HG03460 (cell line): ENCODE measurements at regions not wholly inside any gene's neighbourhood (a gene's known extent, or its start where the extent isn't known, plus 50 kb on each side); places are given as distances from the start of the nearest gene placed in this dataset.

Experiments used
- ATAC-seq: cut with Tn5 transposase; IDR thresholded peaks from one replicate; pipeline ENCODE4 v1.9.1; 2021; ENCODE audit not compliant: unreplicated experiment

DNA sequence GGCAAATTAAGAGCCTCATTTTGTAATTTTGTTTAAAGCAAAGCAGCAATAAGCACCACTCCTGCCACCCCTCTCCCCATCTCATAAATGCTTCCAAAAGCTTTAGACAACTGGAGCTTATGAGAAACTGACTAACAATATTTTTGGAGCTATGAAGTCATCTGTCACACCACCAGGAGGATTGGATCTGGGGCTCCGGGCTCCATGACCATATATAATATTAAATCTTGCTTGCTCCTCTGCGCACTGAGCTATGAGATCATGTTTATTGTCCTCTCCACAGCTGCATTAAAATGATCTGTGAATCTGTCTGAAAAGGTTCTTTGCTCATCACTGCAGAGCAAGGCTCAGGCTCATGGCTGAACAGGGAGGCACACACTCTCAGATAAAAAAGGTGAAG, 323.7 kb downstream of the ZNF621 start:
- ATAC-seq = no peak

DNA sequence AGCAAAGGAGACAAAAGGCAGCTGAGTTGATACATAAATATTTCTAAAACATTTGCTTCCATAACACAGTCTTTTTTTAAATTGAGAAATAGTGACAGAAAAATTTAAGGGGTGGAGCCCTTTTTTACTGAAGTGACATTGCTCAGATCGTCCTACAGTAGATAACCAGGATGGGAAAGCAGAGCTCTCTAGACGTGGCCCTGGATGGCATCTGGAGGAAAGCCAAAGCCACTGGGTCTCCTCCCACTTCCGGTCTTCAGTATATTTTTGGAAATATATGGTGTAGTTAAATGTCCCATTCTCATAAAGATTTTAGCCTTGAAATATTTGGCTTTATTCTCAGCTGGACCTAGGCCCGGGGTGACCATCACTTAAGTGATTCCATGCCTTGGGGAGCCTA, 326.1 kb downstream of the ZNF621 start:
- no peak for ATAC-seq

DNA sequence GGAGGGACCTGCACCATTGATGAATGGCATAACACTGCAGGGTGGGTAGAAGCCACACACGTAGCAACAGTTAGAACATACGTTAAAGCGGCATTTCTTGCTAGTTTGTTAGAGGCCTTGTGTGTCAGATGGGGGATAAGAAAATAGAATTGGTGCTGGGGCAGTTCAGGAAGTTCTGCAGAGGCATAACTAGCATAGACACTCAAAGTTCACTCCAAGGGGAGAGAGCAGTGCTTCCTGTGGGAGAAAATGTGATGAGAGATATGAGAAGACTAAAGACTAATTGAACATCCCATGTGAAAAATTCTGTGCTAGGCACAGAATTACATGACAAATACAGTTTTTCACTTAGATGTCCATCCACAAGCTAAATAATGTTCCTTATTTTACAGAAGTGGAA, 327.1 kb downstream of the ZNF621 start:
- ATAC-seq = no peak

DNA sequence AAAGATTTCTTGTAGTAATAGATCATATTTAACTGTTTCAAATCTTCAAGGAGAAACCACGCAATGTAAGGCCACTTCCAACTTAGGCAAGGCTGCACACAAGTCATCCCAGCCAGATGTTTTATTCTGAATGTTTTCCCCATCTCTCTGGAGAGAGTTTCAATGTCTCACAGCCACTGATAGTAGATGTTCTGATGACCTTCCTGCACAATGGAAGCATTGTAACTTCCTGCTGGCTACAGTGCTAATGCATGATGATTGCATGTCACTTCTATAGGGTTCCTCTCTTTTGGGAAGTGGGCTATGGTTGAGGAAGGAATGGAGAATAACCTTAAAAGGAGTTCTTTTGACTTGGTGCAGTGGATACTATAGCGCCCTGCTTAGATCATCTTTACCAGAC, 328.0 kb downstream of the ZNF621 start:
- no peak for ATAC-seq

DNA sequence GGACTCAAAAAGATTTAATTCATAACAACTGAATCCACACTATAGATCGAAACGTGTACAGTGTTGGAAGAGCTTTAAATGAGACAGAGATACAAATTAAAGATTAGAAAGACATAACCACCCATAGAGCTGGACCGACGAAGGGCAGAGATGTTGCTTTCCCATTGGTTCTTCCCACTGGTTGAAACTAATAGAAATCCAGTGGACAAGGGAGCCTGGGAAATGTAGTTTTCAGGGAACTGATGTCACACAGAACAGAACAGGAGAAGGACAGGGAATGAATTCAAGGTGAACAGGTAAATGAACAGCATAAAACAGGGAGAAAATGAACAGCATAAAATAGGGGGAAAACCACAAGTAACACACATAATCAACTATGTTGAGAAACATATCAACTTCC, 328.7 kb downstream of the ZNF621 start:
- no peak for ATAC-seq

DNA sequence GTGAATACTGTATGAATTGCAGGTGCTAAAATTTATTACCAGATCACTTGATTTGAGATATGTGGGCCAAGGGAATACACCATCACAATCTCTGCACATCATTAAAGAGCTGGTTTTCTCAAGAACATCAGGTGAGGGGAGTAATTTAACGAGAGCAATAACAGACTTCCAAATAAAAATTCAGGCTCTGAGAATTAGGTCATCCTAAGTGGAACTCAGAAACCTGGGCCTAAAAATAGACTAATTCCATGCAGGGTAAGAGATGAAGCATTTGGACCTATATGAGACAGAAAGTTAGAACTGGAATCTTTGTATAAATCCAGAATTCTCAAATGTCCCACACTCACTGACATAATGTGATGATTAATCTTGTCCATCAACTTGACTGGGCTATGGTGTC, 331.1 kb downstream of the ZNF621 start:
- no peak for ATAC-seq

DNA sequence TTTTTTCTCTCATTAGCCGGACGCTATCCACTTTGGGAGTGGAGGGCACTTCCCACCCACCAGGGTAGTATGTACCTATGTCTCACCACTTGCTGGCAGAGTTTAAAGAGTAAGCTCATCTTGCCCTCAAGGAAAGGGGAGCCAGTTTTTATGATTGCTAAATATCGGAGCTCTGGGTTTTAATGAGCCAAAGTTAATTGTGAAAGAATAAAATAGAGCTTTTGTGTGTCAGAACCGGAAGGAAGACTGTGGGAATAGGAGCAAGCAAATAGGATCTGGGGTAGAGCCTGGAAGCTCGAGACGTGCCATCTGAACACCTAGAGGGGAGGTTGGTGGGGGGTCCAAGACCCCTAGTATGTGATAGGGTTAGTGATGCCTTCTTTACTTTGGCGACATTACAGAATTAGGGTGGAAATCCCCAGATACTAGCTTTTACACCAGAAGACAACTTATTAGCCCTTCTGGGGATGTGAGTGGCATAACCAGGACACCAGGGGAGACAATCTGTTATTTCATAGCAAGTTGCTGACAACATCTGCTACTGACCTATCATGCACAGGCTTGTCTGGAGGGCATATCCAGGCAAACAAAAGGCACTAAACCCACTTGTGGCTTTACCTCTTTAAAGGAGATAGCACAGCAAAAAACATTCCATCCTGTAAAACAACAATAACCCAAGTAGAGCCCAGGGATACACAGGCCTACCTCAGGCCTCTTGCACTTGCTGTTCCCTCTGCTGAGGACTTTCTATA, 333.8 kb downstream of the ZNF621 start:
- ATAC-seq = no peak

DNA sequence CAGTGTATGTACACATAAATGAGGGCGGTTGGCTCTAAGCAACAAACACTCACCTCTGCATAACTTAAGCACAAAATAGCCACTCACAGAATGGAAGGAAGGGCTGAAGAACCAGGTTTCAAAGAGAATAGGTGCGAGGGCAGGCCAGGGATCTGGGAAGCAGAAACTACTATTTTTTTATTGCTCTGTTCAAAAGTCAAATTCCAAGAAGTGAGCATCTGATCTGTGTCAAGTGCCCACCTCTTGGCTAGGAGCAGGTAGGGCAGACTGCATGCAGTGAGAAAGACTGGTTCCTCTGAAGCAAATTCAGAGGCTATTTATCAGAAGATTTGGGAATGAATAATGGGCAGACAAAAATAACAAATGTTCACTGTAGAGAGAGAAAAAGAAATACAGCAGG, 336.4 kb upstream of the CTNNB1 start:
- ATAC-seq = no peak

DNA sequence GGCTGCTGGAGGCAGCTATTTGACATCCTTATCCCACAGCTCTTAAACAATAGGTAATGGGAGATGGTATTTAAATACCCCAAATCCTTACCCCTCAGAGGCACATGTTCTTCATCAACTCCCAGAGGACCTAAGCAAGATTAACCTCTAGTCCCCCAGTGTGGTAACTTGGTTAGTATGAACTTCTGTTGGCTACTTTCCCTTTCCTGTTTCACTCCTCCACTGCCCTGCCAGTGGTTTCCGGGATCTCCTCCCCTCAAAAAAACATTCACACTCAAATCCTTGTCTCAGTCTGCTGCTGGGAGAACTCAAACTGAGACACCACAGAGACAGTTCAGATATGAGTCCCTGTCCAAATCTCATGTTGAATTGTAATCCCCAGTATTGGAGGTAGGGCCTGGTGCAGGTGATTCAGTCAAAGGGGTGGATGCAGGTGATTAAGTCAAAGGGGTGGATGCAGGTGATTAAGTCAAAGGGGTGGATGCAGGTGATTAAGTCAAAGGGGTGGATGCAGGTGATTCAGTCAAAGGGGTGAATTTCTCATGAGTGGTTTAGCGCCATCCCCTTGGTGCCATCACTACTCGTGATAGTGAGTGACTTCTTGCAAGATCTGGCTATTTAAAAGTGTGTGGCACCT, 335.0 kb upstream of the CTNNB1 start:
- no peak for ATAC-seq

DNA sequence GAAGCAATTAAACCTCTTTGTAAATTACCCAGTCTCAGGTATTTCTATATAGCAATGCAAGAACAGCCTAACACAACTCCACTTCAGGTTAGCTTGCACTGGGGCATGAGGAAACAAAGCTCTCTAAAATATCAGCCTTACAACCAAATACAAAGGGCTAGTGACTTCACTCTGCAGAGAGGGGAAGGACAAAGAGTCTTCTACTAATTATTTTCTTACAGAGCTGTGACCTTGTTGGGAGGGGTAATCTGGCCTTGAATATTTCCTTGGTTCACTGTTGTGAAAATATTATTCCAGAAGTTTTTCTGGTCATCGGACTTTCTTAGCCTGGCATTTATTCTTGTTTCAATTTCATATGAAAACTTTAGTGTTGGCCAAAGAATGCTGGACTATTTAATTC, 334.4 kb upstream of the CTNNB1 start:
- ATAC-seq = no peak

DNA sequence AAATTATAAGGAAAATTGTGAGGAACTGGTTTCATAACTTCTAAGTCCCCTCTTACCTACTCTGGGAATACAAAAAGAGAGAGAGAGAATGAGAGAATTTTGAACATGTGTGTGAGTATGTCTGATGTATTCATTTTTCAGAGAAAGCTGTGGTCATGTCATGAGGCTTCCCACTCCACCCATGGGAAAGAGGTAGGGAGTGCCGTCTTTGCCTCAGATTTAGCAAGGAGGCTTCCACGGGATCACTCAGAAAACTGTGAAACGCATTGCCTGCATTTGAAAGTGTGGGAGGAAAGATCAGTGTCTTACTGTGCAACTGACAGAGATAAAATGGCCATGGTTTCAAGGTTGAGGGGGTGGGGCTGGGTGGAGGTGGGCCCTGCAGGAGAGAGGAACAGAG, 331.5 kb upstream of the CTNNB1 start:
- no peak for ATAC-seq

DNA sequence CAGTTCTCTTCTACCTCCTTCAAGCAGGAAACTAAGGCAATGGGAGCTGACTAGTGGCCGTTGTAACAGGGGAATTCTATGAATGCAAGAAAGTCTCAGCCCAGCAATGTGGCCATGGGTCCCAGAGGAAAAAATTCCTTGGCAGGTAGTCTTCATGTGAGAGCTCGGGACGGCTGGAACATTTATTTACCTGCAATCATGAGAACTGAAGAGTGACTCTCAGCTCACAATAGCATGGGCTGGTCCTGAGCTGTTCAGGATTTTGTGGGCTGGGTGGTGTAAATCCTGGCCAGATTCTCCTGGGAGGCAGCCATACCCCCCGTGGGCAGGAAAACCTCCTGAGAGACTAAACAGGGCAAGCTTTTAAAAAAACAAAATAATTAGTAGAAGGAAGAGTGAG, 330.3 kb upstream of the CTNNB1 start:
- no peak for ATAC-seq

DNA sequence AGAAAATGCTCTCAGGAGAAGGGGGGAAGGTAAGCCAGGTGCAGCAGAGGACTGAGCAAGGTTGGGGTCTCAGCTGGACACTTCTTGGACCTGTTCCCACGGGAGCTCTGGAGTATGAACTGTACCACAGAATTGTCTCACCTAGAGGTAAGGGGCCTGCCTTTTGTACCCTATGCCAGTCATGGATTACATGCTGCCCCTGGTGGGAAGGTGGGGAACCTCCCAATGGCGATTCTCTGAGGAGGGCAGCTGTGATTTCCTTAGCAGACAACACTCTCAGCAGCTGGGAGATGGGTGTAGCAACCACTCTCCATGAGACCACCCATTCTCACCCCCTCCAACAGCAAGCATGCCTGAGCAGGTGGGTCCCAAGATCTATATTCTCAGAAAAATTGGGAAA, 329.4 kb upstream of the CTNNB1 start:
- no peak for ATAC-seq

DNA sequence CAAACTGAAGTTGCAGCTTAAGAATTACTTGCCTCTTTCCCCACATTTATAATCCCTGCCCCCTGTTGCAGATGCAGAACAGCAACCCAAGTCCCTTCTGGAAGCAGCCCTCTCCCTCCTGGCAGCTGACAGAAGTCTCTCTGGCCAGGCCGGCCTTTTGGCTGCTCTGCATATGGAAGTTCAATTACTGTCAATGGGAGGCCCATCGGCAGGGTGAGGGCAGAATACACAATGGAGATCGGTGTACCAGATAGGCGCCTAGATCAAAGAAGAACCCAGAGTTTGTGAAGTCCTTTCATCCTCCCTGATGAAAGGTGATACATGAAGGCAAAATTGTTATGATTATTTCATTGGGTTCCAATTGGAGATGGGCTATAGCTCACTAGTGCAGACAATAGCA, 327.9 kb upstream of the CTNNB1 start:
- no peak for ATAC-seq

DNA sequence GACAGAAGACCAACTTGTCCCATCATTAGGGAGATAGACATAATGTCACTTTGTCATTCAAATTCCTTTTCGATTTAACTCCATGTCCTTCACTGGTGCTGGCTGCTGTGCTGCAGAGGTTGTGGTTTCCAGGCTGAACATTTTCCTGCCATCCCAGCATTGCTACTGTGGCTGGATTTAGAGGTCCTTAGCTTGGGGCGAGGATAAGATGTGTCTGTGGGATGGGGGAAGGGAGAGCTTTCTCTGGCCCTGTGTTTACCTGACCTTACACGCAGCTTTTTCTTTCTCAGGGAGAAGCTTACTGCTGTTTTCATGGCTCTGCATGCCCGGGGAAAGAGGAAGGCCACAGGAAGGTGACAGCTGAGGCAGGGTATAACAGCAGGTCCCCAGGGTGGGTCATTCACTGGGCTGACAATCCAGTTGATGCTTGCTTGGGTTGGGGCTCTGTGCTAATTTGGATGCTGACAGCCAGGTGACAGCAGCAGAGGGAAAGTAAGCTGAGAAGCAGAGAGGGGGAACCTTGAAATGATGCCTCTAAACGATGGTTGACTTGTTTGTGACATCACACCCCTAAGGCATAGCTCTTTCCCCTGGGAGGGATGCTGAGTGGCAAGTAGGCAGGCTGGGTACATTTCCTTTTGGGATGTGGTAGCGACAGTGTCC, 326.9 kb upstream of the CTNNB1 start:
- ATAC-seq = no peak

DNA sequence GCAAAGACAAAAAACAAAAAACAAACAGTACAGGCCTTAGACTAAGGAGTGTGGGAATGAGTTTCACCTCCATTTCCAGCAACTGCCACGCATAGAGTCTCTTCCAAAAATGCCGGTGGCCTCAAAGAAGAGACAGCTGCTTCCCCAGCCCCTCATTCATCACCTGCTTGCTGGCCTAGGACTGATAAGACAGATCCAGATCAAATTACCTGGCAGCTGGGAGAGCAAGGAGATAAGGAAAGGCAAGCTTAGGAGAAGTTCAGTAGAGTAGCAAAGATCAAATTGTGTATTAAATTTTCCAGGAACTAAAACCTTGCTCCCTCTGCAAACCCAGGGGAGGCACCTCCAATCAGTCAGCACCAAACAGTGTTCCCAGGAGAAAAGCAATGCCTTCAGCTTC, 325.8 kb upstream of the CTNNB1 start:
- no peak for ATAC-seq

DNA sequence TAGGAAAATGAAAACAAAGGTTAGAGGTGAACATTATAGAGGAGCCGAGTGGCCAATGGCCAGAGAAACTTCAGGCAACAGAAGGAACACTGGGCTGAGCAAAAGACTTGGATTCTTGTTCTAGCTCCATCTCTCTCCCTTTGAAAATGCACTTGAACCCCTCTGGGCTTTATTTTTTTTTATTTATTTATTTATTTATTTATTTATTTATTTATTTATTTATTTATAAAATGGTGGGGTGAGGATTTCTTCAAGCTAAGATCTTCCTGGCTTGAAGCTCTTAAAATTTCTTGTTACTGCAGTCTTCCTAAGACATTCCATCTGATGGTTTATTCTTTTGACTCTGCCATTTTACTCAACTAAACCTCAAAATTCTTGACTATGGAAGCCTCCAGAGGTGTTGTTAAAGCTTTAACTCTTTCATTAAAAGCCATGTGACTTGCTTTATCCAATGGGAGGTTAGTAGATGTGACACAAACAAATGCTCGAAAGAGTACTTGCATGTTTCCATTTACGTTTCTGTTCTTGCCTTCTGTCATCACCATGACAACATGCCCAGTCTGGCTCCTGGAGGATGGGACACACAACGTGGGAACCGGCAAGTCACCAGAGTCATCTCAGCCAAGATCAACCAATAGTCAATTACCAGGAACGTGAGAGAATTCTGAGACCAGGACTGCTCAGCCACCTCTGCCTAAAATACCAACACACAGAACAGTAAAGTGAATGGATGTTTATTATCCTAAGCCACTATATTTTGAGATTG, 325.2 kb upstream of the CTNNB1 start:
- ATAC-seq = no peak

DNA sequence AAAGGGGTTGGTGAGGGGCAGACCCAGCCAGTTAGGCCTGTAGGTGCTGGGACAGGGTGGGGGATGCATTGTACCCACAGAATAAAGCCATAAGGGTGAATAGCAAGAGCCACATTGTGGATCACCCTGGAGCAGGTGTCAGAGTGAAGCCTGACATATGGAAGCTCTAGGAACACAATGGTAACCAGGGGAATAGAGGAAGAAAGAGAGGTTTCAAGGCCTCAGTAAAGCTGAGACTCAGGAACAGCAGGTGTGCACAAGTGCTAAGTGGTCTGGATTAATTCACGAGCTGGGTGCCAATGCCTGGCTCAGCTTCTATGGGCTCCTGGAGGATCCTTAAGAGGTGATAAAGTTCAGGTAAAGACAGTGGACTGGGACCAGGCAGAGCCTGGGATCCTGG, 323.7 kb upstream of the CTNNB1 start:
- no peak for ATAC-seq

DNA sequence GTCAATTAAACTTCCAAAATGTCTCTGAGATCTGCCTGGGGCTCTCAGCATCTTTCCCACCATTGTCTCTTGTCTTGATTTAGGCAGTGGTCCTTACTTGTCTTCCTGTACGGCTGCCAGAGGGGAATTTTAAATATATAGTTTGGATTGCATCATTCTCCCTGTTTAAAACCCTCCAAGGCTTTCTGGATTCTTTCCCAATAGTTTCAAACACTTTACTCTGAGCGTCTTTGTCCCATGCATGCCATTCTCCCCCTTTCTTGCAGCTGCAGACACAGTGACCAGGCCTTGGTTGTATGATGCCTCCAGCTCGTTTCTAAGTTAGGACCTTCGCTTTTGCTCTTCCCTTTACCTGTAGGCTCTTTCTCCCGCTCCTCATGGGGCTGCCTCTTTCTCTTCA, 323.3 kb upstream of the CTNNB1 start:
- no peak for ATAC-seq

DNA sequence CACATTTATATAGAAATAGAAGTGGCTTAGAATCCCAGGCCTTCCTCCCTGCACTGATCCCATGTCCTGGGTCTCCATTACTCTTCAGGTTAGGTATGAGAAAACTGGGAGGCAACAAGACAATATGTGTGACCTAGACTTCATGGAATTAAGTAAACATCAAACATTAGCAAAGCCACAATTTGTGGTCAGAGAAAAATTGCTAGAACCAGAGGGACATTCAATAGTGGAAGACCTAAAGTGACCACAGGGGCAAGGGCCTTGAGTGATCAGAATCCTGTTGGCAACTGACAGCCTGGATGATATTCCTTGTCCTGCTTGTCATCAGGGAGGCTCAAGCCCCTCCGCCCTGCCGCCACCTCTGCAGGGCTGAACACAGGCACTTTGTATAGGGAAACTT, 322.8 kb upstream of the CTNNB1 start:
- ATAC-seq = no peak

DNA sequence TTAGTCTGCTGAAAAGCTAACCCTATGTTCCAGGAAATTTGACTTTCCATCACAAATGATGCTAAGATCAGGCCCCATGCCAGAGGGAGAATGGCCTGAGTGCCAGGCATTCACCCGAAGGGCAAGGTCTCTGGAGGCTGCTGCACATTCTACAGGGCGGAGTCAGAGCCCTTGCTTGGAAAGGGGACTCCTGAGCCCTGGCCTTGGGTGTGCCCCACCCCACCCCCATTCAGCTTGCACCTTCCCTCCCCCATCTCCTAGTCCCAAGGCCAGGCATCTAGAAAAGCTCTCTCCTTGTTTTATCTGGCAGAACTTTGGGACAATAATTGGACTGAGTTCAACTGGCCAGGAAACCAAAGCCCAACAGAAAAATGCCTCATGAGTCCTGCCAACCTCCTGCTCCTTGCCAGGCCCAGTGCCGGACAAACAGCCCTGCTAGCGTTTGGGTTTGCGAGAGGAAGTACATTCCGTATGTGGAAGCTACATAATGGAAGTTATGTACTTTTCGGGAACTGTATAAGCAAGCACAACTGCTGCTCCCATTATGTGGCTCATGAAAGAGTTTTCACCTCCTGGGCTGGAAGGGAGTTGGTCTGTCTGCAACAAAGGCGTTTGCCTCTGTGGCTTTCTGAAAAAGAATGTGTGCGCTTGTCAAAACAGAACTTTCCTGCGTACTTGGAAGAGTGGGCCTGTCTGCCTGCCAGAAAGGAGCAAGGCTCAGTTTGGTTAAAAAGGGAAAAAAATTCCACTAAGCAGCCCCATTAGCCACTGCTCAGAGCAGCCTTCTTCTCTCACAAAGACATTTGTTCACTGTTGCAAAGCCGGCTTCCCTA, 321.5 kb upstream of the CTNNB1 start:
- no peak for ATAC-seq
